GM06990 (cell line): ENCODE measurements at regions not wholly inside any gene's neighbourhood (a gene's known extent, or its start where the extent isn't known, plus 50 kb on each side); places are given as distances from the start of the nearest gene placed in this dataset.

Source experiments
- DNase-seq: peaks from one replicate; pipeline ENCODE4 v3.0.0-alpha.2; 2011; ENCODE audit not compliant: insufficient read length; ENCODE audit errors: extremely low read depth
- H3K27me3 ChIP-seq: replicated peaks from 2 replicates; pipeline ENCODE4 v1.6.0; 2011; ENCODE audit warnings: low read length; ENCODE audit not compliant: control insufficient read depth, insufficient read depth
- H3K36me3 ChIP-seq: 2 replicates; pipeline ENCODE4 v1.5.1; 2011; ENCODE audit warnings: low read length; ENCODE audit not compliant: control insufficient read depth, insufficient read depth
- H3K4me3 ChIP-seq: replicated peaks from 2 replicates; pipeline ENCODE4 v1.5.1; 2011; ENCODE audit warnings: low read depth, mild to moderate bottlenecking, control low read depth, low read length
- TF ChIP-seq, protein P1 (sequence below): IDR thresholded peaks from 2 replicates; pipeline ENCODE4 v1.5.1; 2011; ENCODE audit warnings: low read length, control low read depth, mild to moderate bottlenecking, inconsistent platforms; ENCODE audit not compliant: insufficient read depth, poor library complexity, severe bottlenecking

- DNase-seq: no peak
Observed at GRCh38 chr1:114278430-114278829, 124.8 kb upstream of the SYT6 start.

DNA sequence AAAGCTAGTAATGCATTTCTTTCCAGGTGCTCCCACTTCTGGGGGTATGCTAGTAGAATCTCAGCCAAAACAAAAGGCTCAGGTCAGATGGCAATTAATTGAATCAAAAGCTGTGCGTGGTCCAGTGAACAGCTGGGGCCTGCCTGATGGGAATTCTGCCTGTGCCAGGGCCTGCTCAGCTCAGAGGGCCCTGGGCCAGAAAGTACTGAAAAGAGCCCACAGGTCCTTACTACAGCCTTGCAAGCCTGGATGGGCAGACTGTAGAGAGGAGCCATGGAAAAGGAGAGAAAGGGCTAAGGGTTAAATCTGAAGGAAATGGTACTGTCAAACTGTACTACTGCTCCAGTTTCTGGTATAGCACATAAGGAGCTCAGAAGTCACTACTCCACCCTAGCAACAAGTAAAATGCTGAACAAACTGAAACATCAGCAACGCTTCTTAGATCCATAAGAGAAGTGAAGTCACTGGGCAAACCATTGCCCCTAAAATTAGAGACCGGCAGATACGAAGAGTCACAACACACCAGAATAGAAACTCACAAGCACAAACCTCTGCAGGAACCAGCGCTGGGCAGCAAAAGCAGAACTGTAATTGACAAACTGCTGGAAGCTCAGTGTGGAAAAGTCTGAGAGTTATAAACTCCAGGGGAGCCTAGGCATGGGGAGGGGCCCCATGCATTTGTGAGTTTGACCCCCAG, 121.1 kb upstream of the SYT6 start:
- no peaks in the 10 kb centered on the region; the same call in 1 of the 2 replicates for H3K27me3 ChIP-seq
- DNase-seq: no peak
- TF ChIP-seq, protein P1, sequence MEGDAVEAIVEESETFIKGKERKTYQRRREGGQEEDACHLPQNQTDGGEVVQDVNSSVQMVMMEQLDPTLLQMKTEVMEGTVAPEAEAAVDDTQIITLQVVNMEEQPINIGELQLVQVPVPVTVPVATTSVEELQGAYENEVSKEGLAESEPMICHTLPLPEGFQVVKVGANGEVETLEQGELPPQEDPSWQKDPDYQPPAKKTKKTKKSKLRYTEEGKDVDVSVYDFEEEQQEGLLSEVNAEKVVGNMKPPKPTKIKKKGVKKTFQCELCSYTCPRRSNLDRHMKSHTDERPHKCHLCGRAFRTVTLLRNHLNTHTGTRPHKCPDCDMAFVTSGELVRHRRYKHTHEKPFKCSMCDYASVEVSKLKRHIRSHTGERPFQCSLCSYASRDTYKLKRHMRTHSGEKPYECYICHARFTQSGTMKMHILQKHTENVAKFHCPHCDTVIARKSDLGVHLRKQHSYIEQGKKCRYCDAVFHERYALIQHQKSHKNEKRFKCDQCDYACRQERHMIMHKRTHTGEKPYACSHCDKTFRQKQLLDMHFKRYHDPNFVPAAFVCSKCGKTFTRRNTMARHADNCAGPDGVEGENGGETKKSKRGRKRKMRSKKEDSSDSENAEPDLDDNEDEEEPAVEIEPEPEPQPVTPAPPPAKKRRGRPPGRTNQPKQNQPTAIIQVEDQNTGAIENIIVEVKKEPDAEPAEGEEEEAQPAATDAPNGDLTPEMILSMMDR: no peak
- H3K36me3 ChIP-seq: no peaks in the 10 kb centered on the region
- H3K4me3 ChIP-seq: no peak overlapping the region

More at GRCh38 chr1:114278430-114278829, 124.8 kb upstream of the SYT6 start:
- no peaks in the 10 kb centered on the region; the same call in 1 of the 2 replicates for H3K27me3 ChIP-seq
- TF ChIP-seq, protein P1: no peak
- H3K36me3 ChIP-seq: no peaks in the 10 kb centered on the region
- H3K4me3 ChIP-seq: no peak overlapping the region

GRCh38 chr1:114272593-114272992, 118.9 kb upstream of the SYT6 start:
- TF ChIP-seq, protein P1: no peak

GRCh38 chr1:114270718-114271117, 117.0 kb upstream of the SYT6 start:
- TF ChIP-seq, protein P1: no peak
- DNase-seq: no peak
- H3K27me3 ChIP-seq: no peaks in the 10 kb centered on the region; the same call in 1 of the 2 replicates
- no peaks in the 10 kb centered on the region for H3K36me3 ChIP-seq
- H3K4me3 ChIP-seq: no peak overlapping the region

More at GRCh38 chr1:114272593-114272992, 118.9 kb upstream of the SYT6 start:
- DNase-seq: no peak
- H3K27me3 ChIP-seq: no peaks in the 10 kb centered on the region; the same call in 1 of the 2 replicates
- H3K36me3 ChIP-seq: no peaks in the 10 kb centered on the region
- H3K4me3 ChIP-seq: no peak overlapping the region

DNA sequence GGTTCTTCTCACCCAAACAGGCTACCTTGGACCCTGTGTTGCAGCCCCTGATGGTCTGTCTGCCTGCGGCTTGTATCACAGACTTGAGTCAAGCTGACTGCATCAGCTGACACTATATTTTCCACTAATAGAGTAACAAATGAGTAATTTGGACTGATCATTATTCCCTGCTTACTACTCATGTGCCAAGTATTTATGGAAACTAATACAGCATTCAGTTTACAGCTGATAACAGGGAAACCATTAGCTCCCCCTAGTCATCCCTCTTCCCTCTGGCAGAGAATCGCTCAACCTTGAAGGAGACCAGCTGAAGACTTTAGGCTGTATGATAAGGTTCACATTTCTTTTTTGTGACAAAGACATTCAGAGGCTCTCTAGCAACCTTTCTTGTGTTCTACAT, 116.6 kb upstream of the SYT6 start:
- H3K36me3 ChIP-seq: no peaks in the 10 kb centered on the region
- TF ChIP-seq, protein P1: no peak
- DNase-seq: no peak
- H3K4me3 ChIP-seq: no peak overlapping the region
- H3K27me3 ChIP-seq: no peaks in the 10 kb centered on the region; the same call in 1 of the 2 replicates
